HEK293T (cell line): ENCODE measurements at regions not wholly inside any gene's neighbourhood (a gene's known extent, or its start where the extent isn't known, plus 50 kb on each side); places are given as distances from the start of the nearest gene placed in this dataset.
A peak's percentile ranks its signal among the peaks of the same experiment; 100 is the strongest.

Experiments used
- CTCF ChIA-PET: fragments of 350-600 bp; formaldehyde crosslinking; extraction: SDS; loops from one replicate; lab custom pipeline; 2021; ENCODE audit warnings: antibody characterized with exemption, inconsistent platforms; lab: Yijun Ruan, JAX
- POLR2A ChIA-PET: fragments of 350-600 bp; formaldehyde crosslinking; extraction: SDS; loops from one replicate; lab custom pipeline; 2020; ENCODE audit warnings: antibody characterized with exemption, inconsistent platforms; lab: Yijun Ruan, JAX
- DNase-seq: peaks from one replicate; pipeline ENCODE4 v3.0.0; 2012; ENCODE audit warnings: mixed read lengths; ENCODE audit errors: extremely low spot score
- ARNT ChIP-seq: fragments of 450-650 bp; IDR thresholded peaks from 2 replicates; pipeline ENCODE4 v1.6.1; 2017; ENCODE audit warnings: mild to moderate bottlenecking
- BHLHE40 ChIP-seq: fragments of 450-650 bp; IDR thresholded peaks from 2 replicates; pipeline ENCODE4 v1.6.1; 2016; ENCODE audit warnings: mild to moderate bottlenecking, moderate library complexity, borderline replicate concordance
- CTBP1 ChIP-seq: fragments of 450-650 bp; IDR thresholded peaks from 2 replicates; pipeline ENCODE4 v1.6.1; 2016; ENCODE audit warnings: borderline replicate concordance
- ELF4 ChIP-seq: fragments of 450-650 bp; IDR thresholded peaks from 2 replicates; pipeline ENCODE4 v1.6.1; 2017; ENCODE audit warnings: antibody characterized with exemption
- FOXA1 ChIP-seq: fragments of 450-650 bp; IDR thresholded peaks from 2 replicates; pipeline ENCODE4 v1.6.1; 2016; ENCODE audit warnings: mild to moderate bottlenecking
- FOXK2 ChIP-seq: fragments of 450-650 bp; IDR thresholded peaks from 2 replicates; pipeline ENCODE4 v1.6.1; 2016; ENCODE audit warnings: mild to moderate bottlenecking
- FOXM1 ChIP-seq: fragments of 450-650 bp; IDR thresholded peaks from 2 replicates; pipeline ENCODE4 v1.6.1; 2017; ENCODE audit warnings: mild to moderate bottlenecking, borderline replicate concordance
- HDGF ChIP-seq: fragments of 450-650 bp; IDR thresholded peaks from 2 replicates; pipeline ENCODE4 v1.6.1; 2017; ENCODE audit warnings: antibody characterized with exemption, borderline replicate concordance
- L3MBTL2 ChIP-seq: fragments of 450-650 bp; conservative IDR thresholded peaks from 2 replicates; pipeline ENCODE4 v1.6.1; 2016; ENCODE audit warnings: mild to moderate bottlenecking
- LEF1 ChIP-seq: fragments of 450-650 bp; IDR thresholded peaks from 2 replicates; pipeline ENCODE4 v1.6.1; 2017; ENCODE audit warnings: mild to moderate bottlenecking, borderline replicate concordance
- NFRKB ChIP-seq: fragments of 450-650 bp; IDR thresholded peaks from 2 replicates; pipeline ENCODE4 v1.6.1; 2016; ENCODE audit warnings: mild to moderate bottlenecking, moderate library complexity
- SP1 ChIP-seq: fragments of 450-650 bp; IDR thresholded peaks from 2 replicates; pipeline ENCODE4 v1.6.1; 2017
- SUZ12 ChIP-seq: fragments of 450-650 bp; IDR thresholded peaks from 2 replicates; pipeline ENCODE4 v1.6.1; 2016; ENCODE audit warnings: mild to moderate bottlenecking
- TARDBP ChIP-seq: fragments of 450-650 bp; IDR thresholded peaks from 2 replicates; pipeline ENCODE4 v1.6.1; 2016
- ZNF384 ChIP-seq: fragments of 450-650 bp; IDR thresholded peaks from 2 replicates; pipeline ENCODE4 v1.6.1; 2016
- TF ChIP-seq, protein P1 (sequence below): fragments of 450-650 bp; IDR thresholded peaks from 2 replicates; pipeline ENCODE4 v1.6.1; 2016

DNA sequence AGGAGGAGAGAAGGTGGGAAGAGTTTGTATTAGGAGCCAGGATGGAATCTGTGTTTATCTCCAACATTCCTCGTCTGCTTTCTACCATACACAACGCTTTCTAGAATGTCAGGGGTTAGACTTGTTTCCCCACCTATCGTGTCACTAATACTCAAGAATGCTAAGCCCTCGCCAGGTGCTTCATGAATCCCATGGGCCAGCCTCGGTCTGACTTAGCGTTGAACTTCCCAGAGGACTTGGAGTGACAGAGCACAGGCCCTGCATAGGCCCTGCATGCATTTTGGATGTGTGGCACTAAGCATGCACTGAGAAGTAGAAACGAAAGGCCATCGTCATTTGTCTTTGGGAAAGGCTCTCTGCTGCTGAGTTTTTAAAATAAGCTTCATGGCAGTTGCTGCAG is 328.7 kb downstream of the NSG2 start:
- POLR2A ChIA-PET = interaction anchor here (0.9 to 1.3 kb wide), 5 partner anchors 9 to 38 kb away, joined by 3 to 6 read pairs (median 4); no protein-coding TSS in a partner anchor
- TF ChIP-seq HDGF = no peak
- no peak for TF ChIP-seq L3MBTL2
- TF ChIP-seq ZNF384 = no peak
- TF ChIP-seq SUZ12 = no peak
- TF ChIP-seq LEF1 = no peak
- no peak for TF ChIP-seq FOXA1
- TF ChIP-seq BHLHE40 = no peak
- no peak for TF ChIP-seq SP1
- no peak for TF ChIP-seq ARNT
- no peak for TF ChIP-seq FOXM1
- TF ChIP-seq TARDBP = no peak
- no peak for TF ChIP-seq ELF4
- CTCF ChIA-PET = no interaction called here
- DNase-seq = no peak

DNA sequence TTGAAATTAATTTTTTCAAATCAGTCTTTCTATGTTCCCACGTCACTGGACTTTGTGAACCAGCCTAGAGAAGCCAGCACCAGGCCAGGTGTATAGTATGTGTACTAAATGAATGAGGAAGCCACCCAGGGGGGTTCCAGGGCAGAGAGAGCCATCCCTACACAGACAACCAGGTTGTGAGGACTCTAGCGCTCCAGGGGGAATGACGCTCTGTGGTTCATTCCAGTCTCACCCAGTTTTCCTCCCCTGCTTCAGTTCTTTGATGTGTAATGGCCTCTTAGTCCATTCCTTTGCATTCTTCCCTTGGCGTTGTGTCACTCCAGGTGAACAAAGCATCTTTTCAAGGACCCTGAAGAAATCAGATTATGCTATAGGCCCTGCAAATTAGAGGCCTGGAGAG is 330.6 kb downstream of the NSG2 start:
- ChIA-PET POLR2A (no interaction called here), CTCF (interaction anchor here (0.5 to 1.1 kb wide), 2 partner anchors 43 to 128 kb away, joined by 3 to 5 read pairs; no protein-coding TSS in a partner anchor)
- no peak for TF ChIP-seq FOXA1
- TF ChIP-seq FOXM1 = no peak
- no peak for TF ChIP-seq TARDBP
- no peak for TF ChIP-seq FOXK2
- TF ChIP-seq L3MBTL2 = no peak
- no peak for TF ChIP-seq BHLHE40
- no peak for TF ChIP-seq NFRKB
- TF ChIP-seq SUZ12 = no peak
- TF ChIP-seq CTBP1 = no peak
- no peak for TF ChIP-seq ZNF384
- no peak for TF ChIP-seq SP1
- TF ChIP-seq, protein P1, sequence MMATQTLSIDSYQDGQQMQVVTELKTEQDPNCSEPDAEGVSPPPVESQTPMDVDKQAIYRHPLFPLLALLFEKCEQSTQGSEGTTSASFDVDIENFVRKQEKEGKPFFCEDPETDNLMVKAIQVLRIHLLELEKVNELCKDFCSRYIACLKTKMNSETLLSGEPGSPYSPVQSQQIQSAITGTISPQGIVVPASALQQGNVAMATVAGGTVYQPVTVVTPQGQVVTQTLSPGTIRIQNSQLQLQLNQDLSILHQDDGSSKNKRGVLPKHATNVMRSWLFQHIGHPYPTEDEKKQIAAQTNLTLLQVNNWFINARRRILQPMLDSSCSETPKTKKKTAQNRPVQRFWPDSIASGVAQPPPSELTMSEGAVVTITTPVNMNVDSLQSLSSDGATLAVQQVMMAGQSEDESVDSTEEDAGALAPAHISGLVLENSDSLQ = no peak
- no peak for DNase-seq

DNA sequence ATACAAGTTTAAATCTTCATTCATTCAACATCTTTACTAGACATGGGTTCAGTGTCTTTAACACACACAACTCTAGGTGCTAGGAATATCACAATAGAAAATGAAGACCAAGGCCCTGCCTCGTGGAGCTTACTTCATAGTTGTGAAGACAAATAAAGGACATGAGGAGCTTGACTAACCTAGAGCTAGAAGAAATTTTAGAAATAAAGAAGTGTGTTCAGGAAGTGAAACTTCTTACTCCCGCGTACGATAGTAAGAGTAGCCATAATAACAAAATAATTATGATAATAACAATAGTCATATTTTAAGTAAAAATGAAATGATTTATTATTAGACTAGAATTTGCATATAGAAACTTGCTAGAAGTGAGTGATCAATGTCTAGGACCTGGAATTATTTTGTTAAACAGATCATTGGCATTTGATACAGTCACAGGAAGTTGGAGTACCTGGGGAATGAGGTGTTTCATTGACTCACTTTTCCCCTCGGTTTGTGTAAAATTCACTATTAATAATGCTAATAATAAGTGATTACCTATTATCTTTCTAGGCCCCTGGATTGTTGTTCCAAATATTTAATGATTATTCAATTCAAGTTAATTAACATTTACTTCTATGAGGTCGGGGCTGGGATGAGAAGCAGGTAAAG is 331.3 kb downstream of the NSG2 start:
- ChIA-PET CTCF (interaction anchor here (1.1 kb wide), 1 partner anchor 43 kb away, joined by 5 read pairs; no protein-coding TSS in a partner anchor), POLR2A (no interaction called here)
- DNase-seq = no peak
- TF ChIP-seq ZNF384 (no peak), SUZ12 (no peak), HDGF (no peak), FOXM1 (no peak), L3MBTL2 (no peak), FOXA1 (no peak), LEF1 (no peak), BHLHE40 (no peak), SP1 (no peak), NFRKB (no peak), CTBP1 (no peak), ARNT (no peak), FOXK2 (no peak)
- TF ChIP-seq, protein P1 = no peak

DNA sequence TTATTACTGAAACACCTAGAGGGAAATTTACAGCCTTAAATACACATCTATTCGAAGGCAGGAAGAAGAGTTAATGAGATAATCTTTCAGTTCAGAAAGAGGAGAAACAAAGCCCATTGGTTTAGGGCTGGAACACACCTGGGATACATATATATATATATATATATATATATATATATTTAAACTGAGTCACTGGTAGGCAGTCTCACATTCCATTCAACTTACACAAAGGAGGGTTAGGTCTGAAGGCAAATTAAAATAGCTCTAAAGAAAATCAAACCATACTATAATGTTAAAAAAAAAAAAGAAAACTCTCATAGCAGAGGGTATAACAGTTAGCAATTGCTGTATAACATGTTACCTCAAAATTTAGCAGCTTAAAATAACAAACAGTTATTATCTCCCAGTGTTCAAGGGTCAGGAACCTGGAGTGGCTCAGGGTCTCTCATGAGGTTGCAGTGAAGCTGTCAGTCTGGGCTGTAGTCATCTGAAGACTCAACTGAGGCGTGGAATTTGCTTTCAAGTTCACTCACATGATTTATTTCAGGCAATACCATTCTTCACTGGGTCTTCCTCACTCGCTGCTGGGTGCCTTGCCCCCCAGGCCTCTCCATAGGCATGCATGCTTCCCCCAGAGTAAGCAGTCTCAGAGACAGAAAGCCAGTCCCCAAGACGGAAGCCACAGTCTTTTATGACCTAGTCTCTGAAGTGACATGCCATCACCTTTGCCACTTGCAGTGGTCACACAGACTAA is 332.8 kb downstream of the NSG2 start:
- CTCF ChIA-PET = no interaction called here
- no peak for DNase-seq
- TF ChIP-seq, protein P1 = peak; percentile 37; the same call in 1 of the 2 replicates
- TF ChIP-seq TARDBP = no peak
- POLR2A ChIA-PET = interaction anchor here (0.5 kb wide), 1 partner anchor 35 kb away, joined by 4 read pairs; no protein-coding TSS in a partner anchor

DNA sequence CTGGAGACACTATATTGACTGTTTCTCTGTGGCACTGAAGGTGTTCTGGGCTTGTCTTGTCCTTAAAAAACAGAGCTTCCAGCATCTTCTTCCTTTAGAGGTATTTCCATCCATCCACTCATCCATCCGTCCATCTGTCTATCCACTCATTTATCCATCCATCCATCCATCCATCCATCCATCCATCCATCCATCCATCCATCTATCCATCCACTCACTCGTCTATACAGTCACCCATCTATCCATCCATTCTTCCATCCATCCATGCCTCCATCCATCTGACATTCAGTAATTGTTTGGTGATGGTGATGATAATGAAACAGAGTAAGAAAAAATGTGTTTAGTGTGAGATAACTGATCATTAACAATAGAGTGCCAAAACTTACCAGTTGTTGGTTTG is 334.8 kb downstream of the NSG2 start:
- no peak for DNase-seq
- CTCF ChIA-PET = no interaction called here
- TF ChIP-seq CTBP1 (no peak), BHLHE40 (no peak), FOXK2 (no peak), FOXA1 (no peak), TARDBP (no peak), SP1 (no peak), ZNF384 (no peak), L3MBTL2 (no peak), ELF4 (no peak), SUZ12 (no peak), ARNT (no peak), NFRKB (no peak)
- TF ChIP-seq, protein P1 = no peak
- POLR2A ChIA-PET = no interaction called here
